Thymus (tissue), 11 donors: ENCODE measurements at regions not wholly inside any gene's neighbourhood (a gene's known extent, or its start where the extent isn't known, plus 50 kb on each side); places are given as distances from the start of the nearest gene placed in this dataset.

Experiments
- DNase-seq, 9 donors: peaks; one replicate each; pipeline ENCODE4 v3.0.0-alpha.2; 2013; ENCODE audit warnings: low spot score in 9 of 9, low read depth in 6 of 9, missing footprints in 1 of 9
- H3K27ac ChIP-seq, 2 donors: one replicate each; pipeline ENCODE4 v1.5.1; 2013; ENCODE audit warnings: control low read depth in 1 of 2, low read depth in 1 of 2, low read length in 1 of 2, mild to moderate bottlenecking in 1 of 2, moderate library complexity in 1 of 2
- H3K27me3 ChIP-seq, 2 donors: one replicate each; pipeline ENCODE4 v1.5.1; 2013; ENCODE audit warnings: low read length in 1 of 2; ENCODE audit not compliant: control insufficient read depth in 2 of 2, insufficient read depth in 1 of 2
- H3K36me3 ChIP-seq, 2 donors: one replicate each; pipeline ENCODE4 v1.5.1; 2013; ENCODE audit warnings: low read length in 1 of 2, mild to moderate bottlenecking in 1 of 2, moderate library complexity in 1 of 2; ENCODE audit not compliant: control insufficient read depth in 2 of 2, insufficient read depth in 2 of 2
- H3K4me1 ChIP-seq, 2 donors: one replicate each; pipeline ENCODE4 v1.5.1; 2013; ENCODE audit warnings: low read length in 2 of 2; ENCODE audit not compliant: control insufficient read depth in 2 of 2, insufficient read depth in 2 of 2
- H3K4me3 ChIP-seq, 2 donors: one replicate each; pipeline ENCODE4 v1.5.1; 2013; ENCODE audit warnings: low read length in 2 of 2, control low read depth in 1 of 2, mild to moderate bottlenecking in 1 of 2
- H3K9me3 ChIP-seq, 2 donors: one replicate each; pipeline ENCODE4 v1.5.1; 2013; ENCODE audit warnings: low read length in 1 of 2, mild to moderate bottlenecking in 1 of 2; ENCODE audit not compliant: control insufficient read depth in 2 of 2, insufficient read depth in 1 of 2
- WGBS: extraction: QIAGEN DNeasy Blood & Tissue Kit; methylation state at CpG from one replicate; pipeline ENCODE4 v1.1.7; 2013; 5-methylcytosine and 5-hydroxymethylcytosine counted together
- donor health status: healthy.

DNA sequence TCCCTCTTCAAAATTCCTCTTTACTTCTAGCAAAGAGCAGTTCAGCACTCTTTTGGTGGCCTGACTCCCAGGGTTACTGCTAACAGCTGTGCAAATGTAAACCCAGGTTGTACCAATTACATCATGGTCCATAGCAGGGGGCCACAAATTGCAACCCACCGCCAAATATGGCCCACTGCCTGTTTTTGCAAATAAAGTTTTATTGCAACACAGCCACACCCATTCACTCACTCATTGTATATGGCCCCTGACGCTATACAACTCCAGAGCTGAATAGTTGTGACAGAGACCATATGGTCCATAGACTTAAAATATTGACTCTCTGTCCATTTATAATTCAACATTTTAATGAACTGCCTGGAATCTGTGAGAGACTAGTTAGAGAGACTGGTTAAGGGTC, 233.4 kb downstream of the NFATC2 start:
- H3K36me3 ChIP-seq: no peaks in the 10 kb centered on the region
- no peak overlapping the region for H3K4me3 ChIP-seq
- WGBS: 91% methylated on average over 2 of the region's 2 CpGs
- H3K9me3 ChIP-seq: peaks cover 0 to 6% of the 10 kb centered on the region in 2 donors
- no peak overlapping the region for H3K27ac ChIP-seq
- no peaks in the 10 kb centered on the region for H3K4me1 ChIP-seq
- H3K27me3 ChIP-seq: peaks cover 0 to 10% of the 10 kb centered on the region in 2 donors
- DNase-seq: no peak

DNA sequence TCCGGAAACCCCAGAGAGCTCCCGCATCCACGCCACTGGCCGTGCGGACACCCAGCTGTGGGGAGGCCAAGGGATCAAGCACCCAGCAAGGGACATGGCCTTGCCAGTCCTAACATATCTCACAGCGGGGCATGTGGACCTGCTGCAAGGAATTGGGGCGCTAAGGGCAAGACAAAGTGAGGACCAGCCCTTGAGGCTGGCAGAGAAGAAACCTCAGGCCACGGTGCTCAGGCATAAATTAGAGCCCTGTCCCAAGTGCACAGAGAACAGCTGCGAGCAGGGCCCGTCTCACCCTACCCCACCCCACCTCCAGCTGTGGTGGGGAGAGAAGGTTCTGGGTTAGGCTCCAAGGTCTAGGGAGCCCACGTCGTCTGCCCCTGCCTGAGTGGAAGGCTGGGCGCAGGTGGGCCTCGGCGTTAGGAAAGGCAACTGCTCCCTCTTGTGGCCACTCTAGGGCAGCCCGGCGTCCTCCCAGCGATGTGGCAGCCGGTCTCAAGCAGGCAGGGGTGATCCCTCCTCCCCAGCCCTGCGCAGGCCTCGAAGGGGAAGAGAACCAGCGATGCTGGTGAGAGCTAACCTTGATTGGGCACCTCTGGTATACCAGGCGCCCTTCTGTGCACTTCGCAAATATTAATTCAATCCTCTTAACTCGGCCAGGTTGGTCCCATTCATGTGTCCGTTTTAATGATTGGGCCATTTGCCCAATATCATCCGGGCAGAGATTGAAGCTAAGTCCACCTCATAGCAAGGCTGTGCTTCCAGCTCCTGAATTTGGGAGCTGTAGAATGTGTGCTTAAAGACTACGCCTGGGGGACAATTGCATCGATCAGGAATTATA, 235.8 kb downstream of the NFATC2 start:
- peaks cover 0 to 14% of the 10 kb centered on the region in 2 donors for H3K9me3 ChIP-seq
- no peak overlapping the region for H3K4me3 ChIP-seq
- H3K27me3 ChIP-seq: peaks cover 0 to 6% of the 10 kb centered on the region in 2 donors
- DNase-seq: peak; percentile 11 to 71 (median 37)
- no peaks in the 10 kb centered on the region for H3K4me1 ChIP-seq
- H3K27ac ChIP-seq: no peak overlapping the region
- H3K36me3 ChIP-seq: no peaks in the 10 kb centered on the region
- 38% methylated on average over 29 of the region's 29 CpGs for WGBS

DNA sequence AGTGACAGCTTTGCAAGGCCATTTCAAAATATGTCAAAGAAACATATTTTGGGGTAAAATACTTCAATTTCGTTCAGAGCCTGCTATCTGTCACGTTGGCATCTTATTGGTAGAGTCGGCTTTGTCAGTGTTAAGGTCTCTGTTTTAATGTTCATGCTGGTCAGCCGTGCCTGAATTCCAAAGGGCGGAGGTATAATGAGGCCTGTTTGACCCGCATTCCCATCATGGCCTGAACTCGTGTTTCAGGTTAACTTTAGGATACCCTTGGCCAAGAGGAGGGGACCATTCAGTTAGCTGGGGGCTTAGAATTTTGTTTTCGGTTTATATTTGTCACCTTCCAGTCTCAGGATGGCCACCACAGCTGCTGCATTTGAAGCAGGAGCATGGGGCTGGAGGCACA, 236.4 kb downstream of the NFATC2 start:
- peaks cover 0 to 14% of the 10 kb centered on the region in 2 donors for H3K9me3 ChIP-seq
- no peak for DNase-seq
- 88% methylated on average over 8 of the region's 8 CpGs for WGBS

DNA sequence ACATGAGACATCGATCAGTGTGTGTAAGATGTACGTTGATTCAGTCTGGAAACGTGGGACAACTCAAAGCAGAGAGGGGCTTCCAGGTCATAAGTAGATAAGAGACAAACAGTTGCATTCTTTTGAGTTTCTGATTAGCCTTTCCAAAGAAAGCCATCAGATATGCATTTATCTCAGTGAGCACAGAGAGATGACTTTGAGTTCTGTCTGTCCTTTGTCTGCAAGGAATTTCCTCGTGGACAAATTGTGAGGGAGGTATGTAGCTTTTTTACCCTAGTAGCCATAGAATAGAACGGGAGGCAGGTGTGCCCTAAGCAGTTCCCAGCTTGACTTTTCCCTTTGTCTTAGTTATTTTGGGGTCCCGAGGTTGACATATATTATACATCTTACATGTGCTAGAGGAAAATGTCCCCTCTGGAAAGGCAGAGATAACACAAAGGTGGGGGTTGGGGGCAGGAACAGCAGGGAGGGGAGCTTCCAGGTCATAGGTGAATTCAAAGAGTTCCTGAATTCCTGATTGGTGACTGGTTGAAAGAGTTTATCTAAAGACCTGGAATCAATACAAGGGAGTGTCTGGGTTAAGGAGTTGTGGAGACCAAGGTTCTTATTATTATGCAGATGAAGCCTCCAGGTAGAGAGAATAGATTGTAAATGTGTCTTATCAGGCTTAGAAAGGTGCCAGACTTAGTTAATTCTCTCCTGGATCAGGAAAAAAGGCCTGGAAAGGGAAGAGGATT, 237.0 kb downstream of the NFATC2 start:
- Histone ChIP-seq H3K4me1 (no peaks in the 10 kb centered on the region), H3K27me3 (peaks cover 0 to 4% of the 10 kb centered on the region in 2 donors), H3K4me3 (no peak overlapping the region), H3K36me3 (no peaks in the 10 kb centered on the region), H3K27ac (no peak overlapping the region), H3K9me3 (peaks cover 0 to 14% of the 10 kb centered on the region in 2 donors)
- no peak for DNase-seq
- WGBS: 86% methylated on average over 6 of the region's 6 CpGs

More for the DNA sequence above, 236.4 kb downstream of the NFATC2 start:
- Histone ChIP-seq H3K36me3 (no peaks in the 10 kb centered on the region), H3K27ac (no peak overlapping the region), H3K4me1 (no peaks in the 10 kb centered on the region), H3K27me3 (peaks cover 0 to 4% of the 10 kb centered on the region in 2 donors), H3K4me3 (no peak overlapping the region)

DNA sequence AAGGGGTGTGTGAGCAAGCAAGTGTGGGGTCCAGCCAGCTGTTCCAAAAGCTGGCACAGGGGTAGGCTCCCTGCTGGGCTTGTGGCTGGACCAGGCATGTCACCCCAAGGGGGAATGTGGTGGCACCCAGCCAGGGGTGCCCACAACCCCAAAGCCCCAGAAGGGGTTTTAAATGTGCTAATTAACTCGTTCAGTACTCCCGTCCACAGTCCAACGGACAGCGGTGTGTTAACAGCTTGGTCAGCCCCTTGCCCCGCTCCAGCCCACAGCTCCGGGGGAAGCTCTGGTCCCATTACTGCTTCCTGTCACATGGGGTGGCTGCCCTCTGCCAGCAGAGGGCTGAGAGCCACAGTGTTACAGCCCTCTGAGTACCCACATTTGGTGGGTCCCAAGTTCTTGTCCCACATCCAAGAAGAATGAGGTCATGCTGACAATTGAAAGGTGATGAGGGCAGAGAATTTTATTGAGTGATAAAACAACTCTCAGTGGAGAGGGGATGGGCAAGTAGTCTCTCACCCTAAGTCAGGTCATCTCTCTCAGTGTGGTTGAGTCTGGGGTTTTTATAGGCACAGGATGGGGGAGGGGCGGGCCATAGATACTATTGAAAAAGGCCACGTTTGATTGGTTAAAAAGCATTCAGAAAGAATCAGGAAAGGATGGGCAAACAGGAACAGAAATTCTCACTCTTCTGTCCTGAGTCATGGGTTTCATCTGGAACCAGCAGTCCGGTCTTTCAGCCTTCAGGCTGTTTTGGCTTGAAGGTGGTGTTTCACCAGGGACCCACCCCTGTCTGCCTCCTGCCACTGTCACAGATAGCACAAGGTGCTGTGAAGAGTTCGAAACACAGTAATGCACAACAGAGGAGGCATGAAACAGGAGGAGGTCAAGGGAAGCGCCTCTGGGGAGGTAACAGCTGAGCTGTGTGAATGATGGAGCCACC, 238.5 kb downstream of the NFATC2 start:
- no peak for DNase-seq
- 94% methylated on average over 11 of the region's 11 CpGs for WGBS
- H3K27me3 ChIP-seq: peaks cover 0 to 4% of the 10 kb centered on the region in 2 donors
- no peaks in the 10 kb centered on the region for H3K4me1 ChIP-seq
- H3K27ac ChIP-seq: no peak overlapping the region
- H3K4me3 ChIP-seq: no peak overlapping the region
- no peaks in the 10 kb centered on the region for H3K36me3 ChIP-seq
- H3K9me3 ChIP-seq: peaks cover 0 to 14% of the 10 kb centered on the region in 2 donors

DNA sequence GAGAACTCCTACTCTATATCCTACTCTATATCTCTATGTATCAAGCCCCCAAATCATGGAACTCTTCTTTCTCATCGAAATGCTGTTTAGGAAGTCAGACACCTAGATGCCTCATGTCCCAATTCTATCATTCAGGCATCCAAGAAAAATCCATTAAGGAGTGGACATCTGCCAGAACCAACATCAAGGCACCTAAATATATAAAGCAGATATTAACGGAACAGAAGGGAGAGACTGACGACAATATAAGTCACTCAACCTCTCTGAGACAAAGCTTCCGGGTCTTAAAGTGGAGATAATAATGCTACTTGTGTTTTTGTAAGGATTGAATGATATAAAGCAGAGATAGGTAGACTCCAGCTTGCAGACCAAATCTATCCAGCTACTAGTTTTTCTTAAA, 241.5 kb downstream of the NFATC2 start:
- Histone ChIP-seq H3K9me3 (peaks cover 0 to 14% of the 10 kb centered on the region in 2 donors), H3K27me3 (no peaks in the 10 kb centered on the region), H3K4me3 (no peak overlapping the region), H3K27ac (no peak overlapping the region), H3K4me1 (no peaks in the 10 kb centered on the region), H3K36me3 (no peaks in the 10 kb centered on the region)
- DNase-seq: no peak
- 91% methylated on average over 4 of the region's 4 CpGs for WGBS

DNA sequence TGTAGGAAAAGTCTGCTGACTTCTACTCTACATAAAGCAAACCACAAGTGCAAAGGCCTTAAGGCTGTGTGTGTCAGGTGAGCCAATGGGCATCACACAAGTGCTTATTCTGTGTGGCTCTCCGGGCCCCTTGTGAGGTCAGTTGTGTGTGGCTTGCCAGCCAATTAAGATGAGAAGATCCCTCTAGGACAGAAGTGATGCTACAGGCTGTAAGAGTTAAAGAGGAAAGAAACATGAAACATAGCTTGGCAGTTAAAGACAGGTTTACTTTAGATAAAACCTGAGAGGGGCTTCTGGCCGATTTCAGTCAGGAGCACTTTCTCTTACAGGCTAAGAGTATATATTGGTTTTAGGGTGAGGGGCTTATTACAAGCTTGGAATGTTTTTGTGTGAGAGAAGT, 242.4 kb downstream of the NFATC2 start:
- DNase-seq: no peak
- no peaks in the 10 kb centered on the region for H3K4me1 ChIP-seq
- H3K36me3 ChIP-seq: no peaks in the 10 kb centered on the region
- peaks cover 0 to 14% of the 10 kb centered on the region in 2 donors for H3K9me3 ChIP-seq
- no peak overlapping the region for H3K4me3 ChIP-seq
- H3K27ac ChIP-seq: no peak overlapping the region
- WGBS: 85% methylated on average over 2 of the region's 2 CpGs
- H3K27me3 ChIP-seq: no peaks in the 10 kb centered on the region

DNA sequence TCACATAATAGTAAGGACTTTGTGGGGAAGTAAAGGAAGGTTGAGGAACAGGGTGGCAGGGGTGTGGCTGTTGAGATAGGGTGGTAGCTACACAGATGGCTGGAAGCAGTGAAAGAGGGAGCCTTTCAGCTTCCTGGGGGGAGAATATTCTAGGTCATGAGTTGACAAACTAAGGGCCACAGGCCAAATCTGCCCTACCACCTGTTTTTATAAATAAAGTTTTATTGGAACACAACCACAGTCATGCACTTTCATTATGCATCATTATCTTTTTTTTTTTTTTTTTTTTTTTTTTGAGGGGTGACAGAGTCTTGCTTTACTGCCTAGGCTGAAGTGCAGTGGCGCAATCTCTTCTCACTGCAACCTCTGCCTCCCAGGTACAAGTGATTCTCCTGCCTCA, 243.1 kb downstream of the NFATC2 start:
- WGBS: 97% methylated on average over 1 of the region's 1 CpG
- Histone ChIP-seq H3K4me1 (no peaks in the 10 kb centered on the region), H3K27me3 (no peaks in the 10 kb centered on the region), H3K9me3 (peaks cover 0 to 10% of the 10 kb centered on the region in 2 donors), H3K36me3 (no peaks in the 10 kb centered on the region), H3K4me3 (no peak overlapping the region), H3K27ac (no peak overlapping the region)
- DNase-seq: no peak
